Activated T-cell treated with anti-CD3 and anti-CD28 coated beads, Interleukin-2, amount 50 U/mL, for 4 hours (primary cell): ENCODE measurements at regions not wholly inside any gene's neighbourhood (a gene's known extent, or its start where the extent isn't known, plus 50 kb on each side); places are given as distances from the start of the nearest gene placed in this dataset.
"Not testable (repeated sequence)": the region's sequence is repeated elsewhere in the genome, so short reads cannot be mapped to it uniquely, and the experiment has no call there.

Experiments used
- ATAC-seq, 2 donors: fragments of 200-7000 bp; cut with Tn5 transposase; one replicate each; pipeline ENCODE4 v1.10.0; 2021
- DNase-seq: peaks from one replicate; pipeline ENCODE4 v3.0.0-alpha.2; 2020
- H3K27me3 Mint-ChIP-seq: one replicate; pipeline ENCODE4 v1.8.0; 2021; ENCODE audit warnings: low read depth, mixed read lengths
- H3K36me3 Mint-ChIP-seq: one replicate; pipeline ENCODE4 v1.8.0; 2022; ENCODE audit warnings: mixed read lengths; ENCODE audit not compliant: insufficient read depth
- H3K4me1 Mint-ChIP-seq: one replicate; pipeline ENCODE4 v1.8.0; 2021; ENCODE audit warnings: low read depth, mixed read lengths
- H3K4me3 Mint-ChIP-seq: one replicate; pipeline ENCODE4 v1.8.0; 2021; ENCODE audit warnings: mild to moderate bottlenecking, moderate library complexity, mixed read lengths
- H3K9me3 Mint-ChIP-seq: one replicate; pipeline ENCODE4 v1.8.0; 2021; ENCODE audit warnings: mixed read lengths

DNA sequence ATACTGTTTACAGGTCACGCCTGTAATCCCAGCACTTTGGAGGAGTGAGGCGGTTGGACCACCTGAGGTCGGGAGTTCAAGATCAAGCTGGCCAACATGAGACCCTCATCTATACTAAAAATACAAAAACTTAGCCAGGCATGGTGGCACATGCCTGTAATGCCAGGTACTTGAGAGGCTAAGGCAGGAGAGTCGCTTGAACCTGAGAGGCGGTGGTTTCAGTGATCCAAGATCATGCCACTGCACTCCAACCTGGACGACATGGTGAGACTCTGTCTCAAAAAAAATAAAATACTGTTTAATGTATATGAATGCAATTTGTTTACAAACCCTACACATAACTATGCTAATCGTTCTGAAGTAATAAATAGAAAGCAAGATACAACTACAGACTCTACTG lies 102.4 kb downstream of the ZNF486 start:
- no peak overlapping the region for H3K4me3 Mint-ChIP-seq

DNA sequence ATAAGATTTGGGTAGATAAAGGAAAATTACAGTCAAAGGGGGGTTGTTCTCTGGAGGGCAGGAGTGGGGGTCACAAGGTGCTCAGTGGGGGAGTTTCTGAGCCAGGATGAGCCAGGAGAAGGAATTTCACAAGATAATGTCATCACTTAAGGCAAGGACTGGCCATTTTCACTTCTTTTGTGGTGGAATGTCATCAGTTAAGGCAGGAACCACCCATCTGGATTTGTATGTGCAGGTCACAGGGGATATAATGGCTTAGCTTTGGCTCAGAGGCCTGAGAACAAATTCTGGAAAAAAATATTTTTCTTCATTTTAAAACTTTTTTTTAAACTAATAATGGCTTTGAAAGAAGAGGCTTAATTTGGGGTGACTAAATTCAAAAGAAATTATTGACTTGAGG lies 94.5 kb downstream of the ZNF486 start:
- H3K4me3 Mint-ChIP-seq, H3K4me1 Mint-ChIP-seq, ATAC-seq, DNase-seq, H3K9me3 Mint-ChIP-seq, H3K36me3 Mint-ChIP-seq: not testable (repeated sequence)
- peaks cover 13% of the 10 kb centered on the region for H3K27me3 Mint-ChIP-seq

More for the DNA sequence above, 102.4 kb downstream of the ZNF486 start:
- DNase-seq, result no peak
- Mint-ChIP-seq H3K9me3 (no peaks in the 10 kb centered on the region), H3K27me3 (no peaks in the 10 kb centered on the region), H3K36me3 (no peaks in the 10 kb centered on the region), H3K4me1 (no peaks in the 10 kb centered on the region)
- ATAC-seq, result no peak

- H3K4me3 Mint-ChIP-seq, ATAC-seq, H3K4me1 Mint-ChIP-seq, H3K9me3 Mint-ChIP-seq, H3K36me3 Mint-ChIP-seq, DNase-seq: not testable (repeated sequence)
- H3K27me3 Mint-ChIP-seq, result peaks cover 13% of the 10 kb centered on the region
These were observed 93.7 kb downstream of the ZNF486 start for GRCh38 chr19:20260738-20261137.

DNA sequence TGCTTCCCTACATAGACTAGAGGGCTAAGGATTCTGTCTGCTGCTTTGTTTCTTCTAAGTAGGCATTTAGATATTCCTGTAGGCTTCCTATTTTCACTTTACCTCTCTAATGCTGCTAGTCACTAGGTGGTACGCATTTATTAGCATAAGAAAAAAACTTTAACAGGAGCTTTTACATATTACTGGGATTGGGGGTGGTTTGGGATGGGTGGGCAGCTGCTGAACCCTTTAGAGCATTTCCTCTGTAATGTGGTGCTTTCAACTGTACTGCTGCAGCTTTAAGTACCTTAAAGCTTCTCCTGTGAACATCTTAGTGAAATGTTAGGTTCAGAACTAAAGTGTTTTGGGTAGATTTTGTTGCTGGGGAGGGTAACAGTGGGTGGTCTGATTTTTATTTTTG lies 92.6 kb downstream of the ZNF486 start:
- Mint-ChIP-seq H3K9me3 (peaks cover 6% of the 10 kb centered on the region), H3K36me3 (no peaks in the 10 kb centered on the region), H3K4me1 (no peaks in the 10 kb centered on the region), H3K4me3 (no peak overlapping the region), H3K27me3 (peaks cover 13% of the 10 kb centered on the region)
- ATAC-seq (no peak), DNase-seq (no peak)

DNA sequence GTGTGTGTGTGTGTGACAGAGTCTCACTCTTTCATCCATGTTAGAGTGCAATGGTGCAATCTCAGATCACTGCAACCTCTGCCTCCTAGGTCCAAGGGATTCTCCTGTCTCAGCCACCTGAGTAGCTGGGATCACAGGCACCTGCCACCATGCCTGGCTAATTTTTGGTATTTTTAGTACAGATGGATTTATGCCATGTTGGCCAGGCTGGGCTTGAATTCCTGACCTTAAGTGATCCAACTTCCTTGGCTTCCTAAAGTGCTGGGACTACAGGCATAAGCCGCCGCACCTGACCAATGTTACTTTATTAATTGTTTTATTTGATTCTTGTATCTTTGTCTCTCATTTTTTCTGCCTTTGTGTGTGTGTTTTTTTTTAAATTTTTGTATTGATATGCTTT lies 89.6 kb downstream of the ZNF486 start:
- peaks cover 6% of the 10 kb centered on the region for H3K9me3 Mint-ChIP-seq
- H3K27me3 Mint-ChIP-seq, result peaks cover 8% of the 10 kb centered on the region
- DNase-seq (no peak), ATAC-seq (no peak)
- H3K4me3 Mint-ChIP-seq, result no peak overlapping the region
- H3K36me3 Mint-ChIP-seq, result no peaks in the 10 kb centered on the region
- no peaks in the 10 kb centered on the region for H3K4me1 Mint-ChIP-seq

DNA sequence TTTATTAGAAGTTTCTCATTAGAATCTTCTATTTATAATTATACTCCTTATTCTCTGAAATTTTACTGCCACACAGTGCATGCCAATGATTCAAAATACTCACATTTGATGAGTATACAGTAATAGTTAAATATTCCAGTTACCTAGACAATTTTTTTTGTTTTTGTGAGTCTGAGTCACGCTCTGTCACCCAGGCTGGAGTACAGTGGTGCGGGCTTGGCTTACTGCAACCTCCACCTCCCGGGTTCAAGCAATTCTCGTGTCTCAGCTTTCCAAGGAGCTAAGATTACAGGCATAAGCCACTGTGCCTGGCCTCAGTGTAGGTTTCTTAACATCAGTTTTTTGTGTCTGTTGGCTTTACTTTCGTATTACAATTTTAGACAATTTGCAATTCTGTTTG lies 87.1 kb downstream of the ZNF486 start:
- no peak for DNase-seq
- H3K9me3 Mint-ChIP-seq, result peaks cover 6% of the 10 kb centered on the region
- no peak for ATAC-seq
- H3K36me3 Mint-ChIP-seq, result no peaks in the 10 kb centered on the region
- H3K27me3 Mint-ChIP-seq, result peaks cover 2% of the 10 kb centered on the region
- no peaks in the 10 kb centered on the region for H3K4me1 Mint-ChIP-seq
- H3K4me3 Mint-ChIP-seq, result no peak overlapping the region

DNA sequence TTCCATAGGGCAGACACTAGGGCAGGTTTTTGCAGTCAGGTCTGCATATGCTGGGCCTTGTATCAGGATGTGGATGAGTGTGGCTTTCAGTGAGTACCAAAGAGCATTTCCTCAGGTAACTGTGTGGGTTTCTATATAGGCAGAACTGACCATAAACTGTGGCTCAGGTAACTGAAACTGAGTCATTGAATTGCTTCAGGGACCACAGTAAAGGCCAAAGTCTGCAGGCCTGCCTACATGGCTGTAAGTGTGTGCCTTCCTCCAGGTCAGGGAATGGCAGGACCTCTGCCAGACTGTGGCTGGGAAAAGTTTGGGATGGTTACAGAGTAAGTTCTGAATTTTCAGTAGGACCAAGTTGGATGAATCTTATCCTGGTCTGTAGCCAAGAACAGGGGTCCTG lies 85.6 kb downstream of the ZNF486 start:
- Mint-ChIP-seq H3K36me3 (no peaks in the 10 kb centered on the region), H3K27me3 (no peaks in the 10 kb centered on the region), H3K9me3 (no peaks in the 10 kb centered on the region), H3K4me3 (no peak overlapping the region), H3K4me1 (no peaks in the 10 kb centered on the region)
- ATAC-seq, result no peak
- DNase-seq, result no peak

GRCh38 chr19:20250627-20251026 lies 83.6 kb downstream of the ZNF486 start:
- no peak overlapping the region for H3K4me3 Mint-ChIP-seq
- no peaks in the 10 kb centered on the region for H3K27me3 Mint-ChIP-seq
- no peaks in the 10 kb centered on the region for H3K4me1 Mint-ChIP-seq
- ATAC-seq (no peak), DNase-seq (no peak)
- H3K36me3 Mint-ChIP-seq, result no peaks in the 10 kb centered on the region
- no peaks in the 10 kb centered on the region for H3K9me3 Mint-ChIP-seq

DNA sequence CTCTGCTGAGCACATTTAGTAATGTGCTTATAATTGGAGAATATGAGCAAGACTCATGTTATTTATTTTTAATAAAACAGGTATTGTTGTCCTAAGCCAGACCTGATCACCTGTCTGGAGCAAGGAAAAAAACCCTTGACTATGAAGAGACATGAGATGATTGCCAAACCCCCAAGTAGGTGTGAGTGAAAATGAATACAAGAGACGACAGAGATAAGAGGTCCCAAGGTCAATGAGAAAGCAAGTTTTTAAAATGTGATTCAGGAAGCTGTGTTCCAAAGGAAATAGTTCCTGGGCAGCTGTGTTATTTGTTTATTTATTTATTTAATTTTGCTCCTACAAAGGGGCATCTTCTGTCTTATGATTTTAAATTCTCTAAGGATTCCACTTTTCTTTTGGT lies 83.1 kb downstream of the ZNF486 start:
- Mint-ChIP-seq H3K4me3 (no peak overlapping the region), H3K27me3 (no peaks in the 10 kb centered on the region), H3K36me3 (no peaks in the 10 kb centered on the region), H3K4me1 (no peaks in the 10 kb centered on the region), H3K9me3 (no peaks in the 10 kb centered on the region)
- ATAC-seq, result no peak
- DNase-seq, result no peak
